GM18526 (cell line): ENCODE measurements at regions not wholly inside any gene's neighbourhood (a gene's known extent, or its start where the extent isn't known, plus 50 kb on each side); places are given as distances from the start of the nearest gene placed in this dataset.

Experiments
- POLR2A ChIP-seq: IDR thresholded peaks from 3 replicates; pipeline ENCODE4 v1.6.1; 2011; ENCODE audit not compliant: insufficient read length; ENCODE audit errors: extremely low read depth

DNA sequence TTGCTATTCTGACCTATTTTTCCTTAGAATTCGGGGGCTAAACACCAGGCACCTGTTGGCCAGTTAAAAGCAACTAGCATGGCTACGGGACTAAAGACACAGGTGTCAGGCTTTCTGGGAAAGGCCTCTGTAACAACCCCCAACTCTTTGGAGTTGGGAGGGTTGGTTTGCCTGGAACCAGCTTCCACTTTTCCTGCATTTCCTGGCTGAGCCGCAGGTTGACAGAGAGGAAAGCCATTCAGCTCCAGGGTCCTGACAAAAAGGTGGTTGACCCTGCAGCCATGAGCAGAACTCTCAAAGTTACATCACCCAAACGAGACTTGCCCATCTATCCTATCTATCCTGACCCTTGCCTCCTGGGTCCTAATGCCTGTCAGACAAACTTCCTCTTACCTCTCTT, 375.4 kb upstream of the SFSWAP start:
- TF ChIP-seq POLR2A: no peak

DNA sequence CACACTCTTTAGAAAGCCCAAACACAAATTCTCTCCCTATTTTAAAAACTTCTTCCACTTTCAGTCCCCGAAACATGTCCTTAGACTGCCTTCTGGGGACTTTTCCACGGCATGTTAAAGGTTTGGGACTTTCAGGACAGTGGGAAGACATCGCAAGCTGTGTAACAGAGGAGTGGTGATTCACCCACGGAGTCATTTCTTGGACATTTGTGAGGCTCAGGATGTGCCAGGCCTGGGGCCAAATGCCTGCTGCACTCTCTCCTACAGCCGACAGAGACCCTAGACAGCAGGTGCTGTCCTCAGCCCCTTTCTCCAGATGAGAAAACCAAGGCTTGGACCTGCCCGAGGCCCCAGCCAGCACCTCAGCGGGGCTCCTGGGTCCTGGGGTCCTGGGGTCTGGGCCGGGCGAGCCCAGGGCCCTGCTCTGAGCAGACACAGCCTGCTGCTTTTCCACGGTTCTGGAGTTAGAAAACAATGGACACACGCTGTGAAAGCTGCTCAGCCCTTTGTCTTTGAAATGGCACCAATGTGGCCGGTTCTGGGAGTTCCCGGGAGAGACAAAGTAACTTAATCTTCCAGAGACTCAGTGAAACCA, 370.2 kb upstream of the SFSWAP start:
- no peak for TF ChIP-seq POLR2A

DNA sequence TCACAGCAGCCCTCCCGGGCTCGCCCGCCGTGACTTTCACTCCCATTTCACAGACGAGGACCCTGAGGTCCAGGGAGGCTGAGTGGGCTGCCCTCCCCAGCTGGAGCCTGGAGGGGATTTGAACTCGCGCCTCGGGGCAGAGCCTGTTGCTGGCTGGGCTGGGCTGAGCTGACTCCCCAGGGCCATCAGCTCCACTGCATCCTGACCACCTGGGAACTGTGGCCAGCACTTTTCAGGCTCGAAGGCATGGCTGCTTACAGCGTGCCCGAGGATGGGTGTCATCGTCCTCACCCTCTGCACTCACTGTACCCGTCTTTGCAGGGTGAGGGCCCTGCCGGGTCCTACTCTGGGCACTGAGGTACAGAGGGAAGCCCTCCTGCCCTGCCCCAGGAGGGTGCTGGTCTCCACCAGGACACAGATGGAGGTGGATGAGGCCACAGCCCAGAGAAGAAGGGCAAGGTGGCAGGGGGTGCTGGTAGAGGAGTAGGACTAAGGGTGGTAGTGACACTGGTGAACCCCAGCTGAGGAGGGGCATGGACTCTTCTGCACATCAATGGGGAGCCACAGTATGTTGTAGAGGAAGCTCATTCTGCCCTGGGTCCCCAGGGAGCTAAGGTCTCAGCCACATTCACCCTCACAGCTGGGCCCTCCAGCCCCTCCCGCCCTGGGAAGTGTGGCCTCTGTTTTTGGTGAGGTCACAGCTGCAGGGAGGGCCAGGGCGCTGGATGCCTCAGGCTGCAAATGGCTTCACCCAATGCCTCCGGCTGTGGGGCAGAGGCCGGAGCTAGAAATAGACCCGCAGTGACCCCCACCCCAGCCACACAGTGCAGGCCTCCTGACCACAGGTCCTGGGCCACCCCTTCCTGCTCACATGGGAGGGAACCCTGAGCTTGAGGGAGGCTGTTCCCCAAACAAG, 365.1 kb upstream of the SFSWAP start:
- no peak for TF ChIP-seq POLR2A

DNA sequence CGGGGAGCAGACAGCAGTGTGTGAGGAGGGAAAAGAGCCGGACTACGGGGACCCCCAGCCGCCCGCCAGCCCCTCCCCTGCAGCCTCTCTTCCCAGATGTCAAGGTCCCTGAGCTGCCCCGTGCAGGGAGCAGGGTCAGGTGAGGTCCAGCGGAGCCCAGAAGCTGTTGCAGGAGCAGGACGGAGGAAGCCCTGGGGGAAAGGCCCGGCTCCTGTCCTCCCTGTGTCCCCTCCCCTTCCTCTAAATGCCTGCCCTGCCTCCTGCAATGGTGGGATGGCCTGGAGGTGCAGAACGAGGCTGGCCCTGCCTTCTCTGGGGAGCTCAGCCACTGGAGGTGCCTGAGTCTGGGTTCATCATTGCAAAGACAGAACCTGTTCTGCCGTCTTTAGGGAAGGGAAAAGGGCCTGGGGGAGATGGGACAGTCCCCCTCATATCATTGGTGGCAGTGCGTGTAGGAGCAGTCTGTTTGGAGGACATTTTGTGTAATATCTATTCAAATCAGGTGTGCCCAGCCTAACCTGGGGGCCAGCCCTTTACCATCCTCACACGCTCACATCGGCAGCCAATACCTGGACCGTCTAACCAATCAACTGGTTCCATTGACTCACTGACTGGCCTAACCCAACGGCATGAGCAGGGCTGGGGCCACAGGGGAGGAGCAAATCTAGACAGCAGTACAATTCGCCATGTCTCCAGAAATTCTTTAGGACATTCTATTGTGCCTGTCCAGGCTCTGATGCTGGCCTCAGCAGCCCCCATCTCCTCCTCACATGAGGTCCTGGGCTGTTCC, 364.1 kb upstream of the SFSWAP start:
- TF ChIP-seq POLR2A: no peak

DNA sequence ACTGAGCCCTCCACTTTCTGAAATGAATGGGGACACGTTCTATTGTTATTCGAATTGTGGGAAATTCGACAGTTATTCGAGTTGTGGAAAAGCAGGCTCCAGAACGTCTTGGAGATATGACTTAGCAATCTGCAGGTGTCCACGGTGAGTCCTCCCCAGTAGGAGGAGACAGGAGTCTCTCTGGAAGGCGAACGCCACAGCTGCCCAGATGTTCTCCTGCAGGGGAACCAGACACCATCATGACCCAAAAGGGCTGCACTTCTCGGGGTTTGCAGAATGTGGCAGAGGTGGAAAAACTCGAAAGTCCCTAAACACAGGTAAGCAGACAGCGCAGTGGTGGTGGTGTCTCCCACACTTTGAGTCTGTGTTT, 363.6 kb upstream of the SFSWAP start:
- TF ChIP-seq POLR2A: no peak

DNA sequence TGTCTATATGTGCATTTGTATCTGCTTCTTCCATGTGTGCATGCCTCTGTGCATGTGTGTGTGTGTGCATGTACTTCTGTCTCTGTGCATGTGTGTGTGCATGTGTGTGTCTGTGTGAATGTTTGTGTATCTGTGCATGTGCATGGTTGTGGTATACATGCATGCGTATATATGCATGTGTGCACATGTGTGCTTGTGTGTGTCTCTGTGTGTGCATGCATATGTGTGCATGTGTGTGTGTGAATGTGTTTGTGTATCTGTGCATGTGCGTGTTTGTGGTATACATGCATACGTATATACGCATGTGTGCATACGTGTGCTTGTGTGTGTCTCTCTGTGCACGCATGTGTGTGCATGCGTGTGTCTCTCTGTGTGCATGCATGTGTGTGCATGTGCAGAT, 363.2 kb upstream of the SFSWAP start:
- TF ChIP-seq POLR2A: no peak

DNA sequence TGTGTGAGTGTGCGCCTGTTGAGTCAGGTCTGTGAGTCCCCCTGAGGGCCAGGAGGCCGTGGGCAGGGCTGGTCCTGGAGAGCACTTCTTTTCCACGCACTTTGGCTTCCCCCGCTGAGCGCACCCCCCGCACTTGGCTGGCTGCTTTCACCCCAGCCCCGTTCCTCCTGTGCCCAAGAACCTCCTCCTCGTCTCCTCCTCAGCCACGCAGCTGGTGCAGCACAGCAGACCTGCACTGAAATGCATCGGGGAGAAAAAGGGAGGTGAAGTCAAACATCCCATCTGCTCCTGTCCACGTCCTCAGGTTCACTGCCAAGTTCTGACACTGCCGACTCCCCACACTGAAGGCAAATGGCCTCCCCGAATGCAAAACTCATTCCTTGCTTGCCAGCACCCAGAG, 362.7 kb upstream of the SFSWAP start:
- no peak for TF ChIP-seq POLR2A

DNA sequence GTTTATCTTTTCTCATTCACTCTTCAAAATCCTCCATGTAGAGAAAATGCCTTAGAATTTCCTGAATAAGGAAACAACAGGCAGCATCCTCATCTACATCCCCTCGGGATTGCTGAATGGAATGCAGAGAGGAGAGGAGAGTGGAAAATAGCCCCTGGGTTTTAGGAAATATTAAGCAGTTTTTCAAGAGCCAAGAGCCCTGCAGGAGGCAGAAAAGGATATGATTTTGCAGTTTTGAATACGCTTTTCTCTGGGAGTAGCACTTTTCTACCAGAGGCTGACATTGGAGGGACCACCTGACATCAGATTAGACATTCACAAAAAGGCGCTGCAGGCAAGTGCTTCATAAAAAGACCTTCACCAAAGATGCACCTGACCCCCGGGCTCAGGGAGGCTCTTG, 362.2 kb upstream of the SFSWAP start:
- no peak for TF ChIP-seq POLR2A

DNA sequence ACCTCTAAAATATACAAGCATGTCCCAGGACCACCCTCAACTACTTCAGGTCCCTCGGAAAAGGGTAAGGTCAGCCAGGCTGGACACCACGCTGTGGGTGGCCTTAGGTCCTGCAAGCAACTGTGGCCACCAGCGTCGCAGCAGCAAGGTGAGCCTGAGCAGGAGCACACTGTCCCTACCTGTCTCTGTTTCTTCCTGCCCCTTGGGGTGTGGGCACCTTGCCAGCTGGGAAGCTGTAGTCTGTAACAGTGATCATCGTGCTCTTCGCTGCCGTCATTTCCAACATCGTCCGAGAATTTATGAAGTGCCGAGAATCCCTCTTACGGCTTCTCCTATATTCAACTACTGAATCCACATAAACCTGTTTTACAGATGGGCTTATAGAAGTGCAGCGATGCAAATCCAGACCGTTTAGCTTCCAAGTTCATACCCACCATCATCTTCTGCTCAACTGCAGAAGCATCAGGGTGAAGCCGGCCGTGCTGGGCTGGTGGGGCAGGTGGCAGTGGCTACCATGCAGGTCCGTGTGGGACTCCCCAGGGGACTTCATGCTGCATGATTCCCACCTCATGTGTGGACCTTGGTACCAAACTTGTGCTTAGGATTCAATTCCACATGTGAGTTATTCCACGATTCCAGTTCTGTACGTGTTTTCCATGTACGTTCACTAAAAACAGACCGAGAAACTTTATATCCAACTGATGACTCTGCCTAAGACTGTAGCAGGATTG, 361.3 kb upstream of the SFSWAP start:
- no peak for TF ChIP-seq POLR2A

DNA sequence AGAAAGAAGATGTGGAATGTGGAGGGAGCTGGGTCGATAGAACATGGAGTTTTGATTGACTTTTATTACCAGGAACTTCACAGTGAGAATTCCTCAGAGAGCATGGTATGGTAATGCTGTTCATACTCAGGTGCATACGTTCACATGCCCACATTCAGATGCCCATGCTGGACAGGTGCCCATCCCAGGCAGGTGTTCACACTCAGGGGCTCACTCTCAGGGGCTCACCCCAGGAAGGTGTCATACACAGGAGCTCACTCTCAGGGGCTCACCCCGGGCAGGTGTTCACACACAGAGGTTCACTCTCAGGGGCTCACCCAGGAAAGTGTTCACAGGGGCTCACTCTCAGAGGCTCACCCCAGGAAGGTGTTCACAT, 360.0 kb upstream of the SFSWAP start:
- no peak for TF ChIP-seq POLR2A

DNA sequence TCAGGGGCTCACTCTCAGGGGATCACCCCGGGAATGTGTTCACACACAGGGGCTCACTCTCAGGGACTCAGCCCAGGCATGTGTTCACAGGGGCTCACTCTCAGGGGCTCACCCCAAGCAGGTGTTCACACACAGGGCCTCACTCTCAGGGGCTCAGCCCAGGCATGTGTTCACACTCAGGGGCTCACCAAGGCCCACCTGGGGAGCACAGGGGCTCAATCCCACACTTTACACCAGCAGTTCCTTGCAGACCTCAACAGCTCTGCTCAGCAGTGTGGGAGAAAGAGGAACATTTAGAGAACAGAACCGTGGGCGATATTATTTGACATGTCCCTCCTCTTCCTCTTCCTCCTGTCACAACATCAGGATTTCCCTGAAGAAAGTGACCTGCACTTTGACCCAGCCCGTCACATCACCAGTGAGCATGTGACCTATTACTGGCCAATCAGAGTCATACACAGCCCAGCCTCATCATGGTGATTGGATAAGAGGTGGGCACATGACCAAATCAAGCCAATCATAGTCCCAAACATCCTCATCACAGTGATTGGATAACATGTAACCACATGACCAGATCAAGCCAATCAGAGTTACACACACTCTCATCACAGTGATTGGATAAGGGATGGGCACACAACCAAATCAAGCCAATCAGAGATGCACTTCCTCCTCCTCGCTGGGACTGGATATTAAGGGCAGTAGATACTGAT, 359.4 kb upstream of the SFSWAP start:
- TF ChIP-seq POLR2A: no peak

DNA sequence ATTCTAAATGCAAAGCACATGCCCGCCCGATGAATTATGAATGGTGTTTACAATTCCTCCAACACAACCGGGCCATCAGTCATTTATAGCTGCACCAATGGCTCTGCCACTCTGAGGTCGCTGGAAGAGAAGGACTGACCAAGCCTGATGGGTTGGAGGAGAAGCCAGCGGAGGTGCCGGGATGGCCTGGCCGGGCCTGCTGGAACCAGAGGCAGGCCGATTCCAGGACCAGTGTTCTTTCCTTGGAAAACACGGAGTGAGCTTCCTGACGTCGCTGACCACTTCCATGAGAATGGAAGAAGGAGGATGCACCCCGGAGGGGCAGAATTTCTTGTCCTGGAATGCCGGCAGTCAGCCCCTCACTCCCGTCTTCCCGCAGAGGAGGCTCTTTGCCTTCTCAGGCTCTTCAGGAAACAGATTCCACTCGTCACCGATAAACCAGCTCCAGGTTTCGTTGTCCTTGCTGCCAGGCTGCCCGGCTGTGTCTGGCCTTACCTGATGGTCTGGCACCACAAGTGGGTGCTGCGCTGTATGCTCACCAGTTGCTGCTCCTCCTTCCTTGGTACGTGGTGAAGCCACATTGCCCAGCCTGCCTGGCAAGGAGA, 358.5 kb upstream of the SFSWAP start:
- no peak for TF ChIP-seq POLR2A

DNA sequence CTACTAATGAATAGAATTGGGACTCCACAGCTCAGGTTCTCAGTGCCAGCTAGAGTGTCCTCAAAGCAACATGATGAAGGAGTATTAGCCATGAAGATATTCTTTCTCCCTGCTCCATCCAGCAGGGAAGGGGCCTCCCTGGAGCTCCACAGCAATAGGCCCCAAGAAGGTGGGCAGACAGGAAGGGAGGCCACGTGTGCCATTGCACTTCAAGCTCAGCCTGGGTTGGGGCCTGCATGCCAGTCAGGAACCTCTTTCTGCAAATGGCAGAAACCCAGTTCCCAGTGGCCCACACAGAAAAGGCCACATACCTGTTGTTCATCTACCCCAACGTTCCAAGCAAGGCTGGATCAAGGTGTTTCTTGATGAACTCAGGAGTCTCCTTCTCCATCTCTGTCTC, 357.5 kb upstream of the SFSWAP start:
- TF ChIP-seq POLR2A: no peak

DNA sequence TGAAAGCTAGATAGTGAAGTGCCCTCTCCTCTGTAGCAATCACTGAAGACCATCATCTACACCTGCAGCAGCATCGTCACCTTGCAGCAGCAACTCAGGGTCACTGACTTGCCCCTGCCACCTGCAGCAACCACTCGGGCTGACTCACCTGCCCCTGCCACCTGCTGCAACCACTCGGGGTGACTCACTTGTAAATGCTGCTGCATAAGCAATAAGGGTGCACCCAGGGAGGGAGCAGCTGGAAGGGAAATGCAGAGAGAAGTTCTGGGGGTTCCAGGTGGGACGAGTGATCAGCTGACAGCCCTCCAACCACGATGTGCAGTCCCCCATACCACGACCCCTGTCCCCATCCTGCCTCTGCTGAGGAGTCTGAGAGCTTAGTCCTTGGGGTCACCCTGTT, 357.1 kb upstream of the SFSWAP start:
- no peak for TF ChIP-seq POLR2A

DNA sequence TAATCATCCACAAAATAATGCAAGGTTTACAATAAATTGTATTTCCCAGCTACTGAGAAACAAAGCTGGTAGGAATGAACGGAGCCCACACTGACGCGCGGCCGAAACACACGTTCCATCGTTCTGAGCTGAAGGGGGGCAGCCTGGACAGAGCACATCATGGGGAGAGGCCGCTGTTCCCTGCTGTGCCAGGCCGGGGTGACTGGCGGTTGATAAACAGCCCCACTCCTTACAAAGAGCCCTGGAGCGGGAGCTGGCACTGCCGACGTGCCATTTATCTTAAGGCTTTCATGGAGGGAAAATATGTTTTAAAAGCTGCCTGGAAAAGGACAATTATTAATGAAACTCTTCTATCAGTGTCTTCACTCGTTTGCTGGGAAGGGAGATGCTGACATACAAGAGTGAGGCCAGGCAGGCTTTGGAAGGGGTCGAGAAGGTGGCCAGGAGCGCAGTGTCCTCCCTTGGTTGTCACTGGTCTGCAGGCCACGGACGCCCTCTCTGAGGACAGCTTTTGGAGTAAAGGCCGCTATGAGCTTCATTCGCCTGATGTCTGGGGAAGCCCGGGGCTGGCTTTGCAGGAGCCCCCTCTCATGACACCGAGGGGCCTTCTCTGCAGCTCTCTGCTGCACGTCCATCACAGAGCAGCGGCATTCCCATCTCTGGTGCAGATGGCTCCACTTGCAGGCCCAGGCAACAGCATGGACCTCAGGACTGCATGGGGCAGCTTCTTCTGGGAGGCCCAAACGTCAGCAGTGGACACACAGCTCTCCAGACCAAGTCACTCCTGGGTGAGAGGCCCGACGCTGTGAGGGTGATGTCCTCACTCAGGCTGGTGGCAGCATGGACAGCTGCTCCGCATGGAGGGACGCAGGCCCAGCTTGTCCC, 355.3 kb upstream of the SFSWAP start:
- TF ChIP-seq POLR2A: no peak
